ENCODE measurements at regions not wholly inside any gene's neighbourhood (a gene's known extent, or its start where the extent isn't known, plus 50 kb on each side); places are given as distances from the start of the nearest gene placed in this dataset.

DNA sequence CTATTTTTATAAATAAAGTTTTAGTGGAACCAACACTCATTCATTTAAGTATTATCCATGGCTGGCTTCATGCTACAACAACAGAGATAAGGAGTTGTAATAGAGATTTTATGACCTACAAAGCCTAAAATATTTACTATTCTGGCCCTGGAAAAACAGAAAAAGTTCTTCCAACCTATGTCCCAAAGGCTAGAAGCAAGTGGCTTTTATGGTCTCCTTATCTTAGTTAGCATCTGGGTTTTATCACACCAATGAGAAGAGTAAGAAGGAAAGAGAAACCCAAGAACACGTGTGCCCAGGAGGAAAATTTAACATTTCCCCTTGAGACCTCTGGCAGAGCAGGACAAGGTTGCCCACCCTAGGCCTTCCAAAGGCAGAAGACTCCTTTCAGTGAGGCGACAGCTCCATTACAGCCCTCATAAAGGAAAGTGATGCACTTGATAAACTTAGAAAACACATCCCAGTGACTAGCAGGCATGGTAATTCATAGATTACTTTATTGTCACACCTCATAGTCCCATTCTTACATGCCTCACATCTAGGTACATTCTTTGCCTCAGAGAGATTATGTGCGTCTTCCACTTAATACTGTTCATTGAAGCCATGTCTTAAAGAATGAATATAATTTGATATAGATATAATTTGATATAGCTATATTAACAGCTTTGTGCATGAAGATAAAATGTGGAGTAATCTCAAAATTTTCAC, 113.2 kb upstream of the ACP3 start:
- Histone ChIP-seq H3K9me3 (ENCODE audit: insufficient read depth, low read length) (no peaks in the 10 kb centered on the region), H3K36me3 (ENCODE audit: insufficient read depth, insufficient read length, low read length) (no peaks in the 10 kb centered on the region), H3K4me3 (ENCODE audit: insufficient read length, low read depth) (no peak overlapping the region), H3K27me3 (ENCODE audit: insufficient read depth, insufficient read length) (no peaks in the 10 kb centered on the region), H3K4me1 (ENCODE audit: insufficient read depth, insufficient read length) (no peaks in the 10 kb centered on the region), H3K9ac (ENCODE audit: insufficient read length, low read depth) (no peak overlapping the region)
- DNase-seq (ENCODE audit: low read depth, low spot score), result no peak
- TF ChIP-seq ZNF274 (IDR thresholded peaks at IDR 0.05; ENCODE audit: low read depth, low read length), result no peak

DNA sequence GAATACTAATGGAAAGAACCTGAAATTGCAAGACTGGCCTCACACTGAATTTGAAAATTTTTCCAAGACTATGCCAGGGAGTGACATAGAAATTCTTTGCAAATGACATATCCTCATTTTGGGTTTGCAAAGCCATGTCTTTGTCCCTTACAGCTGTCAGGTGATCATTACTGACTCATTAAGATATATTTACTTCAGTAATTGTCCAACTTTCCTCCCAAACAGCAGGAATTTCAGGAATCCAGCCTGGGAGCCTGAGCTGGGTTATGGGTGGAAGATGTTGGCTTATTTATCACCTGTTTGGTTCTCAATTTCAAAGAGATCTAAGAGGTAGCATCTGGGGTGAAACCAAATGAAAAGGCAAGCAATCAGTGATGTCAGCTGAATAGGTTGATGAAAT, 111.6 kb upstream of the ACP3 start:
- Histone ChIP-seq H3K4me1 (ENCODE audit: insufficient read depth, insufficient read length) (no peaks in the 10 kb centered on the region), H3K36me3 (ENCODE audit: insufficient read depth, insufficient read length, low read length) (no peaks in the 10 kb centered on the region), H3K27me3 (ENCODE audit: insufficient read depth, insufficient read length) (no peaks in the 10 kb centered on the region), H3K9ac (ENCODE audit: insufficient read length, low read depth) (no peak overlapping the region), H3K9me3 (ENCODE audit: insufficient read depth, low read length) (no peaks in the 10 kb centered on the region), H3K4me3 (ENCODE audit: insufficient read length, low read depth) (no peak overlapping the region)
- DNase-seq (ENCODE audit: low read depth, low spot score), result no peak
- no peak for TF ChIP-seq YY1 (IDR thresholded peaks at IDR 0.05; ENCODE audit: insufficient read depth, insufficient read length)
- no peak for TF ChIP-seq ZNF274 (IDR thresholded peaks at IDR 0.05; ENCODE audit: low read depth, low read length)
- no peak for TF ChIP-seq SUZ12 (IDR thresholded peaks at IDR 0.05; ENCODE audit: extremely low read depth, insufficient read depth, insufficient read length)

DNA sequence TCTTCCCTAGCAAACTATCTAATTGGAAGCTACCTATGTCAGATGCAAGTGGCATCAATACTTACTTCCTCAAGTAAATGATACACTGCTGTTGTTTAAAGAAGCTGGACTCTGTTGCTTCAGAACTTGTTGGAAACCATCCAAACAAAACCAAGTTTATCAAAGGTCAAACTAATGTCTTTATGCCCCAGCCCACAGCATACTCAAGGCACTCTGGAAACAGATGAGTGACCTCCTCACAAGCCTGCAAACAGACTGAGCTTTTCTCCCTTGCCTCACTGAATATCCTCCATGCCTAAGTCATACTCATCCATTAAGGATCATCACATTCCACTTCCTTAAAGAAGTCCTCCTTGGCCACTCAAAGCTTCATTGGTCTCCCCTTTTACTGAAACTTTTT, 107.4 kb upstream of the ACP3 start:
- TF ChIP-seq SUZ12 (IDR thresholded peaks at IDR 0.05; ENCODE audit: extremely low read depth, insufficient read depth, insufficient read length), result no peak
- no peak for TF ChIP-seq ZNF274 (IDR thresholded peaks at IDR 0.05; ENCODE audit: low read depth, low read length)
- no peak for TF ChIP-seq YY1 (IDR thresholded peaks at IDR 0.05; ENCODE audit: insufficient read depth, insufficient read length)
- H3K4me1 ChIP-seq (ENCODE audit: insufficient read depth, insufficient read length), result no peaks in the 10 kb centered on the region
- no peaks in the 10 kb centered on the region for H3K27me3 ChIP-seq (ENCODE audit: insufficient read depth, insufficient read length)
- DNase-seq (ENCODE audit: low read depth, low spot score), result no peak
- no peak overlapping the region for H3K9ac ChIP-seq (ENCODE audit: insufficient read length, low read depth)
- H3K36me3 ChIP-seq (ENCODE audit: insufficient read depth, insufficient read length, low read length), result no peaks in the 10 kb centered on the region
- no peak overlapping the region for H3K4me3 ChIP-seq (ENCODE audit: insufficient read length, low read depth)
- H3K9me3 ChIP-seq (ENCODE audit: insufficient read depth, low read length), result no peaks in the 10 kb centered on the region

DNA sequence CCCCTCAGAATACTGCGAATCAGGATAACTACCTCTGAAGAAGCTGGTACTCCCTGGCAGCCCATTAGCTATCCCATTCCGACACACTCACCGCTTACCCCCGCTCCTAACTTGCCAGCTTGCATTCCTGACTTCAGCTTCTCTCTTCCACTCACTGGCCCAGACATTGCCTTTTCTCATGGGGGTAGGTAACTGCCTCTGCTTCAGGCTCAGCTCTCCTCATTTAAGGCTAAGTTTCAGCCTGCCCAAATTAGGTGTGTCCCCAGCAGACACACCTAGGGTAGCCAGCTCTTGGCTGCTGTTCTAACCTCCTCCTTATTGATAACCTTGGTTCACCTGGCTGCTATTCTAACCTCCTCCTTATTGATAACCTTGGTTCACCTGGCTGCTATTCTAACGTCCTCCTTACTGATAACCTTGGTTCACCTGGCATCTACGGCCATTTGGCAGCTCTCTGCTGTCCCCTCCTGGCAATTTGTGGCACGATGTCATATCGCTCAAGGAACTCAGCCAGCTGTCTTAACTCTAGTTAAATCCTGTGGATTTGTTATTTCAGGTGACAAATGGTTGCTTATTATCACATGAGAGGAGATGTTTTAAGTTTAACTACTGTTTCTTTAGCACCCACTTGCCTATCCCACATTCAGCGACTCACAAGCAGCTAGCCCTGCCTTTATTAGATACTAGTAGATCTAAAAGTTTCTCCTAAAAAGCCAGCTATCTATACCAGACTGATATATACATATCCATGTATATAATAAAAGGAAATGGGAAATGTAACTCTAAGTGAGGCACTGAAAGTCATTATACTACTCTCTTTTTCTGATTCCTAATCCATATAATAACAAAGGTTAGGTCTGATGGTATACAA, 106.5 kb upstream of the ACP3 start:
- Histone ChIP-seq H3K27me3 (ENCODE audit: insufficient read depth, insufficient read length) (no peaks in the 10 kb centered on the region), H3K36me3 (ENCODE audit: insufficient read depth, insufficient read length, low read length) (no peaks in the 10 kb centered on the region), H3K9me3 (ENCODE audit: insufficient read depth, low read length) (no peaks in the 10 kb centered on the region), H3K4me3 (ENCODE audit: insufficient read length, low read depth) (no peak overlapping the region), H3K9ac (ENCODE audit: insufficient read length, low read depth) (no peak overlapping the region), H3K4me1 (ENCODE audit: insufficient read depth, insufficient read length) (no peaks in the 10 kb centered on the region)
- no peak for TF ChIP-seq YY1 (IDR thresholded peaks at IDR 0.05; ENCODE audit: insufficient read depth, insufficient read length)
- no peak for TF ChIP-seq SUZ12 (IDR thresholded peaks at IDR 0.05; ENCODE audit: extremely low read depth, insufficient read depth, insufficient read length)
- TF ChIP-seq ZNF274 (IDR thresholded peaks at IDR 0.05; ENCODE audit: low read depth, low read length), result no peak
- no peak for DNase-seq (ENCODE audit: low read depth, low spot score)

DNA sequence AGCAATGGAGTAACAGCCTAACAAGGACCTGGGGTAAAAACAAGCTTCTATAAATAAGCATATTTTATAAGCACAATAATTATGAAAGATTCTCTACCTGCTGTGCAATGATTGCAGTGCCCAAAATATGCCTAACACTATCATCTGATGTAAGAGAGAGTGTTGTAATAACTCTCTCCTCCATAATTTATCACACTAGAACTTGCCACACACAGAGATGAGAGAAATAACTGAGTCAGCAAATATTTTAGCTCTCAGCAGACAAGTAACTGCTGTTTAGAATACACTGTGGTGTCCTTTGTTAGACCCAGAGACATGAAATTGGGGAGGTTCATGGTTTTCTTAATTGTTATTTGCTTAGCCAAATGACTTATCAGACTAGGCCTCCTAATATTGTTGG, 105.3 kb upstream of the ACP3 start:
- Histone ChIP-seq H3K9me3 (ENCODE audit: insufficient read depth, low read length) (no peaks in the 10 kb centered on the region), H3K27me3 (ENCODE audit: insufficient read depth, insufficient read length) (no peaks in the 10 kb centered on the region), H3K4me3 (ENCODE audit: insufficient read length, low read depth) (no peak overlapping the region), H3K9ac (ENCODE audit: insufficient read length, low read depth) (no peak overlapping the region), H3K36me3 (ENCODE audit: insufficient read depth, insufficient read length, low read length) (no peaks in the 10 kb centered on the region), H3K4me1 (ENCODE audit: insufficient read depth, insufficient read length) (no peaks in the 10 kb centered on the region)
- DNase-seq (ENCODE audit: low read depth, low spot score), result no peak
- TF ChIP-seq SUZ12 (IDR thresholded peaks at IDR 0.05; ENCODE audit: extremely low read depth, insufficient read depth, insufficient read length) (no peak), YY1 (IDR thresholded peaks at IDR 0.05; ENCODE audit: insufficient read depth, insufficient read length) (no peak), ZNF274 (IDR thresholded peaks at IDR 0.05; ENCODE audit: low read depth, low read length) (no peak)

DNA sequence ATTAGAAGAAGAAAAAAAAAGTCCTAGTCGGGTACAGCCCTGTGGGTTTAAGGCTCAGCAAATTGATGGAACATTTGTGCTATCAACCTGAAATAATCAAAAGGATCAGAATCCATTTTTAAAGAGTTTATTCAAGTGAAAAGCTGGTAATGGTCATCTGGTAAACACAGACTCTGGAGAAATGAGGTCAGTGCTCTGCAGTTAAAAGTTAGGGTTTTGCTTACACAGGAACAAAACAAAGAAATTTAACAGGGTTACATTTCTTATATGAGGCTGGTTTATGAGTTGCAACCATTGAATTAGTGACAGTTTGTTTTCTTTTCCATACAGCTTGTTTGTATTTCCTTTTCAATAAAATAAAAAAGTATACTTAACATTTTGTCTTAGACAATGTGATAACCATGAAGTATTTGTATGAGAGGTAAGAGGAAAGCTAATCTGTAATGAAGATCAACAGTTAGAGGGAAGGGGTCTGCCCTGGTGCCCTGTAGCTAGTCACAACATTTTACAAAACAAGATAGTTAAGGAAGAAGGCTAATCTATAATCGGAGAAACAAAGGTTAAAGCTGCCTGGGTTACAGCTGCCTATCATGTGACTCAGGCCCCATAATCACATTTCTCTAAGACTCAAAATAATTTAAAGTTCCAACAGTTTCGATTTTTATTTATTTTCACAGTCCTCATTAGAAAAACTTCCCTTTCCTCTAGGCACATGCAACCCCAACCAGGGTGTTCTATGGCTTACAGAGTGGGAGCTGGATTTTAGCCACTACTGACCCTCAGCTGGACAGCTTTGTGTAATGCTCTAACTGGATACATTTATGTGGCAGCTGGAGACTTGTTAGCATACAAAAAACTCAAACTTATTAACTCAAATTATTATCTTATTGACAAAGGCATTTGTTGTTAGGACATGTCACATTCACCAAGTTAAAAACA, 98.1 kb upstream of the ACP3 start:
- Histone ChIP-seq H3K27me3 (ENCODE audit: insufficient read depth, insufficient read length) (no peaks in the 10 kb centered on the region), H3K9me3 (ENCODE audit: insufficient read depth, low read length) (no peaks in the 10 kb centered on the region), H3K36me3 (ENCODE audit: insufficient read depth, insufficient read length, low read length) (no peaks in the 10 kb centered on the region), H3K4me1 (ENCODE audit: insufficient read depth, insufficient read length) (no peaks in the 10 kb centered on the region), H3K4me3 (ENCODE audit: insufficient read length, low read depth) (no peak overlapping the region), H3K9ac (ENCODE audit: insufficient read length, low read depth) (no peak overlapping the region)
- no peak for DNase-seq (ENCODE audit: low read depth, low spot score)
- TF ChIP-seq YY1 (IDR thresholded peaks at IDR 0.05; ENCODE audit: insufficient read depth, insufficient read length) (no peak), ZNF274 (IDR thresholded peaks at IDR 0.05; ENCODE audit: low read depth, low read length) (no peak), SUZ12 (IDR thresholded peaks at IDR 0.05; ENCODE audit: extremely low read depth, insufficient read depth, insufficient read length) (no peak)

Data from NT2/D1 (cell line).